K562 (cell line): ENCODE measurements at regions not wholly inside any gene's neighbourhood (a gene's known extent, or its start where the extent isn't known, plus 50 kb on each side); places are given as distances from the start of the nearest gene placed in this dataset.

ENCODE experiments used
- ATAC-seq: fragments of 200-7000 bp; cut with Tn5 transposase; 3 replicates; pipeline ENCODE4 v1.9.1; 2020; ENCODE audit warnings: moderate library complexity
- BruUV-seq: library from RNA; stranded (reverse); fragments of 400-500 nt; replicated peaks from 2 replicates; lab custom pipeline; 2021; lab: Mats Ljungman, UMichigan
- CTCF ChIA-PET: fragments of 300-600 bp; formaldehyde crosslinking; extraction: SDS; loops from one replicate; lab custom pipeline; 2021; ENCODE audit warnings: low intra/inter-chr PET ratio; lab: Yijun Ruan, JAX
- POLR2A ChIA-PET: fragments of 300-600, 350-650 bp; sonication (Branson Sonifier 250); formaldehyde crosslinking; extraction: SDS; loops from one replicate; lab custom pipeline; 2021; ENCODE audit warnings: antibody characterized with exemption, inconsistent platforms; lab: Yijun Ruan, JAX
- DNase-seq, 4 experiments: peaks; one replicate each; pipeline versions ENCODE4 v3.0.0 to v3.0.0-alpha.2; 2011 to 2018; ENCODE audit warnings: low spot score in 3 of 4, mixed read lengths in 3 of 4; ENCODE audit errors: extremely low read depth in 1 of 4
- FAIRE-seq: peaks from 2 replicates; lab custom pipeline; 2011; peaks lifted over from hg19 to GRCh38; lab: Jason Lieb, UNC
- H2AFZ ChIP-seq: 2 replicates; pipeline ENCODE4 v1.6.0; 2011; ENCODE audit warnings: low read depth, low read length, control low read depth, inconsistent platforms
- H3K27ac ChIP-seq: fragments of 200-600 bp; 3 replicates; pipeline ENCODE4 v1.8.0; 2011; ENCODE audit warnings: low read depth, mild to moderate bottlenecking, control low read depth, inconsistent platforms, low read length, moderate library complexity, mixed read lengths; ENCODE audit errors: extremely low read depth
- H3K27me3 ChIP-seq, 2 experiments: fragments of 300-600 bp in 1 of 2; 2 replicates in 1 of 2; 3 replicates in 1 of 2; pipeline versions ENCODE4 v1.6.0 to v1.8.0; 2011; ENCODE audit warnings: inconsistent platforms in 2 of 2, low read length in 2 of 2, mild to moderate bottlenecking in 1 of 2, mixed read lengths in 1 of 2, moderate library complexity in 1 of 2; ENCODE audit not compliant: control insufficient read depth in 2 of 2, insufficient read depth in 2 of 2
- H3K36me3 ChIP-seq: fragments of 300-600 bp; 3 replicates; pipeline ENCODE4 v1.8.0; 2011; ENCODE audit warnings: mild to moderate bottlenecking, low read length, inconsistent platforms; ENCODE audit not compliant: control insufficient read depth, insufficient read depth
- H3K4me1 ChIP-seq, 2 experiments: fragments of 200-600 bp in 1 of 2; replicated peaks in 1 of 2; 2 replicates in 1 of 2; 3 replicates in 1 of 2; pipeline versions ENCODE4 v1.5.1 to v1.8.0; 2011; ENCODE audit warnings: inconsistent platforms in 2 of 2, low read length in 2 of 2, mild to moderate bottlenecking in 1 of 2, mixed read lengths in 1 of 2, moderate library complexity in 1 of 2; ENCODE audit not compliant: control insufficient read depth in 2 of 2, insufficient read depth in 2 of 2
- H3K4me2 ChIP-seq: 2 replicates; pipeline ENCODE4 v1.6.1; 2011; ENCODE audit warnings: low read length, control low read depth, inconsistent platforms, mixed read lengths; ENCODE audit not compliant: insufficient read depth
- H3K4me3 ChIP-seq: fragments of 200-600 bp; sonication (generic), shearing (Covaris generic); 2 replicates; pipeline ENCODE4 v1.5.1; 2016; ENCODE audit warnings: control low read depth, inconsistent platforms
- H3K79me2 ChIP-seq: fragments of 200-600 bp; 3 replicates; pipeline ENCODE4 v1.8.0; 2011; ENCODE audit warnings: low read length, inconsistent platforms; ENCODE audit not compliant: control insufficient read depth, insufficient read depth
- H3K9ac ChIP-seq, 2 experiments: 2 replicates each; pipeline versions ENCODE4 v1.6.0 to v1.6.1; 2011; ENCODE audit warnings: low read depth in 2 of 2, low read length in 2 of 2, control low read depth in 1 of 2, inconsistent platforms in 1 of 2, mild to moderate bottlenecking in 1 of 2, mixed read lengths in 1 of 2; ENCODE audit not compliant: insufficient read depth in 1 of 2
- H3K9me1 ChIP-seq: one replicate; pipeline ENCODE4 v1.6.0; 2011; ENCODE audit warnings: inconsistent platforms, mild to moderate bottlenecking, low read length, moderate library complexity; ENCODE audit not compliant: control insufficient read depth, insufficient read depth
- H3K9me3 ChIP-seq: replicated peaks from 2 replicates; pipeline ENCODE4 v1.5.1; 2011; ENCODE audit warnings: low read depth, low read length, inconsistent platforms; ENCODE audit not compliant: control insufficient read depth, insufficient read depth
- H4K20me1 ChIP-seq: replicated peaks from 2 replicates; pipeline ENCODE4 v1.6.1; 2011; ENCODE audit warnings: low read length, inconsistent platforms, mixed read lengths; ENCODE audit not compliant: control insufficient read depth, insufficient read depth
- CEBPG ChIP-seq, 3 experiments: fragments of 200-800 bp in 1 of 3; sonication (Bioruptor generic) in 1 of 3; sonication (generic) in 1 of 3; formaldehyde crosslinking in 1 of 3; IDR thresholded peaks in 2 of 3; conservative IDR thresholded peaks in 1 of 3; 2 replicates each; pipeline versions ENCODE4 v1.6.1 to v1.8.0; 2016 to 2022; ENCODE audit warnings: missing compliant biosample characterization in 2 of 3, missing genetic modification characterization in 2 of 3, mild to moderate bottlenecking in 1 of 3, missing genetic modification reagents in 1 of 3
- KHSRP ChIP-seq: fragments of 450-650 bp; IDR thresholded peaks from 2 replicates; pipeline ENCODE4 v1.6.1; 2017
- MBD2 ChIP-seq: sonication (generic); IDR thresholded peaks from 2 replicates; pipeline ENCODE4 v1.6.1; 2016; ENCODE audit warnings: low read depth, borderline replicate concordance
- NFATC3 ChIP-seq: fragments of 450-650 bp; IDR thresholded peaks from 2 replicates; pipeline ENCODE4 v1.6.1; 2017; ENCODE audit warnings: mild to moderate bottlenecking
- RUNX1 ChIP-seq: sonication (generic); IDR thresholded peaks from 2 replicates; pipeline ENCODE4 v1.6.1; 2016; ENCODE audit warnings: antibody characterized with exemption, low read depth
- SUPT5H ChIP-seq: fragments of 450-650 bp; IDR thresholded peaks from 2 replicates; pipeline ENCODE4 v1.6.1; 2016
- TCFL5 ChIP-seq: fragments of 250-450 bp; sonication (Bioruptor Pico); conservative IDR thresholded peaks from 2 replicates; pipeline ENCODE4 v1.6.1; 2021; ENCODE audit warnings: mild to moderate bottlenecking, moderate library complexity, matching md5 sums
- ZNF212 ChIP-seq: fragments of 450-650 bp; formaldehyde crosslinking; IDR thresholded peaks from 2 replicates; pipeline ENCODE4 v1.4.0; 2020; ENCODE audit warnings: mild to moderate bottlenecking
- ZNF274 ChIP-seq: IDR thresholded peaks from 2 replicates; pipeline ENCODE4 v1.6.1; 2011; ENCODE audit warnings: low read depth, mild to moderate bottlenecking, low read length, moderate library complexity, borderline replicate concordance
- ZNF764 ChIP-seq: fragments of 250-450 bp; sonication (Bioruptor Pico); IDR thresholded peaks from 2 replicates; pipeline ENCODE4 v1.4.0; 2020; ENCODE audit warnings: low read depth, mild to moderate bottlenecking, moderate library complexity
- WGBS: fragments of 100-300 bp; shearing (Covaris generic); methylation state at CpG from one replicate; pipeline ENCODE4 v1.1.6; 2016; ENCODE audit warnings: low coverage, mixed read lengths; ENCODE audit not compliant: insufficient coverage; ENCODE audit errors: missing lambda C conversion rate; 5-methylcytosine and 5-hydroxymethylcytosine counted together
- in situ Hi-C: fragments of 300-500 bp; cut with MboI; formaldehyde crosslinking; loops from 4 replicates; pipeline ENCODE4 v1.15.0; 2018; ENCODE audit warnings: inconsistent platforms, mixed read lengths
- intact Hi-C: fragments of 100-400 bp; cut with micrococcal nuclease; formaldehyde crosslinking; loops from 2 replicates; pipeline ENCODE4 v1.14.2; 2022
- TF ChIP-seq, protein P1 (sequence below): sonication (generic); formaldehyde crosslinking; IDR thresholded peaks from 2 replicates; pipeline ENCODE4 v1.8.1; 2023; ENCODE audit warnings: mild to moderate bottlenecking, missing genetic modification reagents
- TF ChIP-seq, protein P2 (sequence below): fragments of 200-800 bp; sonication (Bioruptor generic); IDR thresholded peaks from 2 replicates; pipeline ENCODE4 v1.6.1; 2017; ENCODE audit warnings: missing genetic modification characterization, missing compliant biosample characterization
- TF ChIP-seq, protein P3 (sequence below): IDR thresholded peaks from 2 replicates; pipeline ENCODE4 v1.6.1; 2011; ENCODE audit warnings: borderline replicate concordance, low read depth, mild to moderate bottlenecking, moderate library complexity, low read length; ENCODE audit not compliant: insufficient read depth, poor library complexity, severe bottlenecking

DNA sequence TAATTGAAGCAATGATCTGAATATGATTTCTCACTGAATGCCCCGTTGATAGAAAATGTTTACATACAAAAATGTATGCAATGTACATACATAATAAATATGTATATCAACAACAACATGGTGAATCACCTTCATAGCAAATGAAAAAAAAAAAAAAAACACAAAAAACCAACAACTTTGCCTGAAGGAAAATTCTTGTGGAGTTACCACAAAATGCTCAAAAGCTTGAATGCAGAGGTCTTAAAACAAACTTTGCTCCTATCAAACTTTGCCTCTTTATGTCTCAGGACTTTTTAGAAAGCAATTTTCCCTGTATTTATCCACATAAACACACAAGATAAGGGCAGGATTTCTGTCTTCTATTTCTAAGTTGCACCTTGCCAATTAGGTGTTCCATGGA is 92.9 kb upstream of the SIX2 start:
- Histone ChIP-seq H3K79me2 (no peaks in the 10 kb centered on the region), H2AFZ (no peak overlapping the region), H3K4me2 (no peak overlapping the region), H4K20me1 (no peaks in the 10 kb centered on the region), H3K27ac (no peak overlapping the region), H3K4me3 (no peak overlapping the region), H3K9me1 (no peaks in the 10 kb centered on the region), H3K27me3 (no peaks in the 10 kb centered on the region), H3K36me3 (no peaks in the 10 kb centered on the region), H3K4me1 (no peaks in the 10 kb centered on the region), H3K9me3 (no peaks in the 10 kb centered on the region), H3K9ac (no peak overlapping the region)
- FAIRE-seq (no peak), ATAC-seq (no peak), DNase-seq (no peak)
- no TSS peak for BruUV-seq
- ChIA-PET CTCF (no interaction called here), POLR2A (no interaction called here)
- 6% methylated on average over 1 of the region's 1 CpG for WGBS
- no peak for TF ChIP-seq TCFL5
- TF ChIP-seq KHSRP = no peak
- no peak for TF ChIP-seq ZNF212 (CRISPR knock-in tag)
- TF ChIP-seq MBD2 = no peak
- no peak for TF ChIP-seq NFATC3
- TF ChIP-seq RUNX1 = no peak
- TF ChIP-seq CEBPG (CRISPR knock-in tag; IDR thresholded peaks at IDR 0.05) = no peak
- no peak for TF ChIP-seq CEBPG (tag; conservative IDR thresholded peaks at IDR 0.05 in 1 of 2, IDR thresholded peaks at IDR 0.05 in 1 of 2)
- TF ChIP-seq ZNF764 (CRISPR knock-in tag) = no peak
- in situ Hi-C loops = no loop called here
- intact Hi-C loops = no loop called here

DNA sequence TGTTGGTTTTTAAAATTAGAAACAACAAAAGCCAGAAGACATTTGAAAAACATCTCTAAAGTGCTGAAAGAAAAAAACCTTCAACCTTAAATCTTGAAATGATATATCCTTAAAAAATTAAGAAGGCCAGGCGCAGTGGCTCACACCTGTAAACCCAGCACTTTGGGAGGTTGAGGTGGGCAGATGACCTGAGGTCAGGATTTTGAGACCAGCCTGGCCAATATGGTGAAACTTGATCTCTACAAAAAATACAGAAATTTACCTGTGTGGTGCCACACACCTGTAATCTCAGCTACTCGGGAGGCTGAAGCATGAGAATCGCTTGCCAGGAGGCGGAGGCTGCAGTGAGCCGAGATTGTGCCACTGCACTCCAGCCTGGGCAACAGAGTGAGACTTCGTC is 87.7 kb upstream of the SIX2 start:
- no peak overlapping the region for H3K4me3 ChIP-seq
- no peak overlapping the region for H2AFZ ChIP-seq
- peaks cover 4 to 8% of the 10 kb centered on the region in 2 experiments; a peak in 3 of 5 replicates for H3K27me3 ChIP-seq
- no peak for ATAC-seq
- H3K9ac ChIP-seq = no peak overlapping the region
- 0% methylated on average over 5 of the region's 6 CpGs for WGBS
- no peaks in the 10 kb centered on the region for H3K36me3 ChIP-seq
- H3K9me3 ChIP-seq = no peaks in the 10 kb centered on the region
- intact Hi-C loops = no loop called here
- in situ Hi-C loops = no loop called here
- no peaks in the 10 kb centered on the region for H3K9me1 ChIP-seq
- no peak for FAIRE-seq
- ChIA-PET POLR2A (no interaction called here), CTCF (no interaction called here)
- no peaks in the 10 kb centered on the region for H3K79me2 ChIP-seq
- BruUV-seq = no TSS peak
- no peak for DNase-seq
- H3K27ac ChIP-seq = no peak overlapping the region
- H3K4me1 ChIP-seq = no peaks in the 10 kb centered on the region
- H3K4me2 ChIP-seq = no peak overlapping the region
- H4K20me1 ChIP-seq = no peaks in the 10 kb centered on the region
- TF ChIP-seq, protein P1, sequence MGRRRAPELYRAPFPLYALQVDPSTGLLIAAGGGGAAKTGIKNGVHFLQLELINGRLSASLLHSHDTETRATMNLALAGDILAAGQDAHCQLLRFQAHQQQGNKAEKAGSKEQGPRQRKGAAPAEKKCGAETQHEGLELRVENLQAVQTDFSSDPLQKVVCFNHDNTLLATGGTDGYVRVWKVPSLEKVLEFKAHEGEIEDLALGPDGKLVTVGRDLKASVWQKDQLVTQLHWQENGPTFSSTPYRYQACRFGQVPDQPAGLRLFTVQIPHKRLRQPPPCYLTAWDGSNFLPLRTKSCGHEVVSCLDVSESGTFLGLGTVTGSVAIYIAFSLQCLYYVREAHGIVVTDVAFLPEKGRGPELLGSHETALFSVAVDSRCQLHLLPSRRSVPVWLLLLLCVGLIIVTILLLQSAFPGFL (CRISPR knock-in tag) = no peak
- TF ChIP-seq, protein P2, sequence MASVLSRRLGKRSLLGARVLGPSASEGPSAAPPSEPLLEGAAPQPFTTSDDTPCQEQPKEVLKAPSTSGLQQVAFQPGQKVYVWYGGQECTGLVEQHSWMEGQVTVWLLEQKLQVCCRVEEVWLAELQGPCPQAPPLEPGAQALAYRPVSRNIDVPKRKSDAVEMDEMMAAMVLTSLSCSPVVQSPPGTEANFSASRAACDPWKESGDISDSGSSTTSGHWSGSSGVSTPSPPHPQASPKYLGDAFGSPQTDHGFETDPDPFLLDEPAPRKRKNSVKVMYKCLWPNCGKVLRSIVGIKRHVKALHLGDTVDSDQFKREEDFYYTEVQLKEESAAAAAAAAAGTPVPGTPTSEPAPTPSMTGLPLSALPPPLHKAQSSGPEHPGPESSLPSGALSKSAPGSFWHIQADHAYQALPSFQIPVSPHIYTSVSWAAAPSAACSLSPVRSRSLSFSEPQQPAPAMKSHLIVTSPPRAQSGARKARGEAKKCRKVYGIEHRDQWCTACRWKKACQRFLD = no peak
- TF ChIP-seq SUPT5H = no peak
- TF ChIP-seq, protein P3, sequence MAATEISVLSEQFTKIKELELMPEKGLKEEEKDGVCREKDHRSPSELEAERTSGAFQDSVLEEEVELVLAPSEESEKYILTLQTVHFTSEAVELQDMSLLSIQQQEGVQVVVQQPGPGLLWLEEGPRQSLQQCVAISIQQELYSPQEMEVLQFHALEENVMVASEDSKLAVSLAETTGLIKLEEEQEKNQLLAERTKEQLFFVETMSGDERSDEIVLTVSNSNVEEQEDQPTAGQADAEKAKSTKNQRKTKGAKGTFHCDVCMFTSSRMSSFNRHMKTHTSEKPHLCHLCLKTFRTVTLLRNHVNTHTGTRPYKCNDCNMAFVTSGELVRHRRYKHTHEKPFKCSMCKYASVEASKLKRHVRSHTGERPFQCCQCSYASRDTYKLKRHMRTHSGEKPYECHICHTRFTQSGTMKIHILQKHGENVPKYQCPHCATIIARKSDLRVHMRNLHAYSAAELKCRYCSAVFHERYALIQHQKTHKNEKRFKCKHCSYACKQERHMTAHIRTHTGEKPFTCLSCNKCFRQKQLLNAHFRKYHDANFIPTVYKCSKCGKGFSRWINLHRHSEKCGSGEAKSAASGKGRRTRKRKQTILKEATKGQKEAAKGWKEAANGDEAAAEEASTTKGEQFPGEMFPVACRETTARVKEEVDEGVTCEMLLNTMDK = no peak
- TF ChIP-seq ZNF274 = no peak
